ENCODE measurements at regions not wholly inside any gene's neighbourhood (a gene's known extent, or its start where the extent isn't known, plus 50 kb on each side); places are given as distances from the start of the nearest gene placed in this dataset.
"Not testable (repeated sequence)": the region's sequence is repeated elsewhere in the genome, so short reads cannot be mapped to it uniquely, and the experiment has no call there.

DNA sequence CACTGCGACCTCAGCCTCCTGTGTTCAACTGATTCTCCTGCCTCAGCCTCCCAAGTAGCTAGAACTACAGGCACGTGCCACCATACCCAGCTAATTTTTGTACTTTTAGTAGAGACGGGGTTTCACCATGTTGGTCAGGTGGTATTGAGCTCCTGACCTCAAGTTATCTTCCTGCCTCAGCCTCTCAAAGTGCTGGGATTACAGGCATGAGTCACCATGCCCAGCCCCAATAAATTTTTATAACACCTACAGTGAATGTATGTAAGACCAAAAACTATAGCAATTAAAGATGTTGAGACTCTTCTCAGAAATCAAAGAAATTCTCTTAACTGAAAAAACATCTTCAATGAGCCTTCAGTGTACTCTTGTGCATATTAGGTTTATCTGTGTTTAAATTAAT lies 82.2 kb upstream of the MITF start:
- TF ChIP-seq, protein P1, sequence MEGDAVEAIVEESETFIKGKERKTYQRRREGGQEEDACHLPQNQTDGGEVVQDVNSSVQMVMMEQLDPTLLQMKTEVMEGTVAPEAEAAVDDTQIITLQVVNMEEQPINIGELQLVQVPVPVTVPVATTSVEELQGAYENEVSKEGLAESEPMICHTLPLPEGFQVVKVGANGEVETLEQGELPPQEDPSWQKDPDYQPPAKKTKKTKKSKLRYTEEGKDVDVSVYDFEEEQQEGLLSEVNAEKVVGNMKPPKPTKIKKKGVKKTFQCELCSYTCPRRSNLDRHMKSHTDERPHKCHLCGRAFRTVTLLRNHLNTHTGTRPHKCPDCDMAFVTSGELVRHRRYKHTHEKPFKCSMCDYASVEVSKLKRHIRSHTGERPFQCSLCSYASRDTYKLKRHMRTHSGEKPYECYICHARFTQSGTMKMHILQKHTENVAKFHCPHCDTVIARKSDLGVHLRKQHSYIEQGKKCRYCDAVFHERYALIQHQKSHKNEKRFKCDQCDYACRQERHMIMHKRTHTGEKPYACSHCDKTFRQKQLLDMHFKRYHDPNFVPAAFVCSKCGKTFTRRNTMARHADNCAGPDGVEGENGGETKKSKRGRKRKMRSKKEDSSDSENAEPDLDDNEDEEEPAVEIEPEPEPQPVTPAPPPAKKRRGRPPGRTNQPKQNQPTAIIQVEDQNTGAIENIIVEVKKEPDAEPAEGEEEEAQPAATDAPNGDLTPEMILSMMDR (IDR thresholded peaks at IDR 0.05) = not testable (repeated sequence)
- not testable (repeated sequence) for TF ChIP-seq POLR2AphosphoS5 (IDR thresholded peaks at IDR 0.05)
